Activated CD4-positive, alpha-beta memory T cell treated with anti-CD3 and anti-CD28 coated beads for 36 hours (primary cell): ENCODE measurements at regions not wholly inside any gene's neighbourhood (a gene's known extent, or its start where the extent isn't known, plus 50 kb on each side); places are given as distances from the start of the nearest gene placed in this dataset.

Experiments used
- CTCF ChIA-PET: fragments of 350-600 bp; sonication (Branson Sonifier 250); formaldehyde crosslinking; loops from one replicate; lab custom pipeline; 2021; ENCODE audit warnings: antibody characterized with exemption, inconsistent platforms; lab: Charles Lee
- POLR2A ChIA-PET: fragments of 350-600 bp; sonication (Branson Sonifier 250); formaldehyde crosslinking; loops from one replicate; lab custom pipeline; 2021; ENCODE audit warnings: antibody characterized with exemption; lab: Charles Lee
- DNase-seq: peaks from one replicate; pipeline ENCODE4 v3.0.0-alpha.2; 2020
- H3K27ac Mint-ChIP-seq: one replicate; pipeline ENCODE4 v1.8.0; 2021; ENCODE audit warnings: mixed read lengths
- H3K27me3 Mint-ChIP-seq: one replicate; pipeline ENCODE4 v1.8.0; 2021; ENCODE audit warnings: mixed read lengths
- H3K36me3 Mint-ChIP-seq: one replicate; pipeline ENCODE4 v1.8.0; 2021; ENCODE audit warnings: mixed read lengths
- H3K4me1 Mint-ChIP-seq: one replicate; pipeline ENCODE4 v1.8.0; 2021; ENCODE audit warnings: low read depth, mixed read lengths
- H3K4me3 Mint-ChIP-seq: one replicate; pipeline ENCODE4 v1.8.0; 2021; ENCODE audit warnings: mild to moderate bottlenecking, mixed read lengths
- H3K9me3 Mint-ChIP-seq: one replicate; pipeline ENCODE4 v1.8.0; 2021; ENCODE audit warnings: mixed read lengths
- intact Hi-C: fragments of 100-400 bp; cut with micrococcal nuclease; formaldehyde crosslinking; loops from one replicate; pipeline ENCODE4 v1.15.1; 2023

DNA sequence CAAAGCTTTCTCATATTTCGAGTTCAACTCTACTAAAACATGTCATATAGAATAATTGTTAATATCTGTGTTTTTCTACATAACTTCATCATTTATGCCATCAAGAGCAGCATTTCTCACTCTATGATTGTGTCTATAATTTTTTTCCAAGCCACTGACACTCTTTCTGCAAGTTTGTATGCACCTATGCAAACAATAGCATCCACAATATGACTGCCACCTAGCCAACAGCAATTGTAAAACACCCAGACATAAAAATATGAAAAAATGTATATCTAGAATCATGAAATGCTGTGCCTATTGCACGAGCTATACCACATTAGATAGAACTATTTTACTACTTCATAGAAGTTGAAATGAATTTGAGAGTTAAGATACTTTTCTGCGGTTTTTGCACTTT is 286.5 kb upstream of the MARCKS start:
- H3K27ac Mint-ChIP-seq, result no peak overlapping the region
- ChIA-PET CTCF (interaction anchor here (0.7 kb wide), 1 partner anchor 183 kb away, joined by 3 read pairs; no protein-coding TSS in a partner anchor), POLR2A (no interaction called here)
- H3K36me3 Mint-ChIP-seq, result no peaks in the 10 kb centered on the region
- no peaks in the 10 kb centered on the region for H3K27me3 Mint-ChIP-seq
- H3K4me3 Mint-ChIP-seq, result no peak overlapping the region
- no peak for DNase-seq
- H3K4me1 Mint-ChIP-seq, result no peaks in the 10 kb centered on the region
- intact Hi-C loops, result no loop called here
- H3K9me3 Mint-ChIP-seq, result no peaks in the 10 kb centered on the region

- ChIA-PET POLR2A (no interaction called here), CTCF (interaction anchor here (1.0 kb wide), 1 partner anchor 45 kb away, joined by 3 read pairs; no protein-coding TSS in a partner anchor)
- Mint-ChIP-seq H3K4me1 (no peaks in the 10 kb centered on the region), H3K9me3 (peaks cover 2% of the 10 kb centered on the region), H3K27me3 (no peaks in the 10 kb centered on the region), H3K27ac (no peak overlapping the region), H3K36me3 (no peaks in the 10 kb centered on the region), H3K4me3 (no peak overlapping the region)
- intact Hi-C loops, result no loop called here
- no peak for DNase-seq
Measured at GRCh38 chr6:113574147-113574546, 283.0 kb upstream of the MARCKS start.

DNA sequence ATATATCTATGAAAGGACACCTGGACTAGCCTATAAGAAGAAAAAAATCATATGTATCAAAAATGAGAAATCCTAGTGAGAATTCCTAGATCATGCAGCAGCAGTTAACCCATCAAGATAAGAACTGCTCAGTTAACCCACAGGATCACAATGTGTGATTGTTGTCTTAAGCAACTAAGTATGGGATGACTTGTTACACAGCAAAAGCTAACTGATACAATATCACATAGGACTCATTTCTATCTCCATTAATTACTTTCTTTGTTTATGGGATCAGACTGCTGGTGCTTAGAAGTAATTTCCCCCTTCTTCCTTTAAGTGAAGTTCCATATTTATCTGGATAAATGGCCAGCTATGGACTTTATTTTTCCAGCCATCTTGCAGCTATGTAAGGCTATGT is 280.8 kb upstream of the MARCKS start:
- ChIA-PET POLR2A (no interaction called here), CTCF (no interaction called here)
- Mint-ChIP-seq H3K36me3 (no peaks in the 10 kb centered on the region), H3K4me3 (no peak overlapping the region), H3K27me3 (peaks cover under 1% of the 10 kb centered on the region), H3K4me1 (no peaks in the 10 kb centered on the region), H3K9me3 (peaks cover 2% of the 10 kb centered on the region), H3K27ac (no peak overlapping the region)
- intact Hi-C loops, result no loop called here
- DNase-seq, result no peak

- no peak for DNase-seq
- H3K4me3 Mint-ChIP-seq, result no peak overlapping the region
- peaks cover 2% of the 10 kb centered on the region for H3K9me3 Mint-ChIP-seq
- POLR2A ChIA-PET, result no interaction called here
- intact Hi-C loops, result no loop called here
- CTCF ChIA-PET, result no interaction called here
- no peak overlapping the region for H3K27ac Mint-ChIP-seq
- H3K36me3 Mint-ChIP-seq, result no peaks in the 10 kb centered on the region
- H3K4me1 Mint-ChIP-seq, result no peaks in the 10 kb centered on the region
- H3K27me3 Mint-ChIP-seq, result peaks cover 2% of the 10 kb centered on the region
Measured at GRCh38 chr6:113578691-113579090, 278.5 kb upstream of the MARCKS start.

GRCh38 chr6:113584767-113585166 is 272.4 kb upstream of the MARCKS start:
- Mint-ChIP-seq H3K4me1 (no peaks in the 10 kb centered on the region), H3K9me3 (no peaks in the 10 kb centered on the region), H3K27me3 (peaks cover 4% of the 10 kb centered on the region), H3K4me3 (no peak overlapping the region), H3K27ac (no peak overlapping the region), H3K36me3 (no peaks in the 10 kb centered on the region)
- ChIA-PET POLR2A (no interaction called here), CTCF (no interaction called here)
- intact Hi-C loops, result no loop called here
- DNase-seq, result no peak

DNA sequence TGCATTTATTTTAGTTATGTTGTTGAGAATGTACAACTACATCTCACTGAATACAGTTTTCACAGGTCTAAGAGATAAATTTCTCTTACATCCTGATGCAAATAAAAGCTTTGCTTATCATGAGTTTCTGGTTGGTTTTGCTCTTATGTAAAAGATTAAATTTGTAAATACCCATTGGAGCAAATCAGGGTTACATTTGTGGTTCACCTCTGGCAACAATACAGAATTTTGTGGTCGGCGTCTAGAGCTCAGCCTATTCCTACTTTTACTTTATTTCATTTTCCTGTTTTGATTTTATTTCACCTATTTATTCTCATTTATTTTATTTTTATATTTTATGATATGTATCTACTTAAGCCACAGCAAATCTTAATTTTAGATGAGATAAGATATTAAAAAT is 271.9 kb upstream of the MARCKS start:
- no peak overlapping the region for H3K27ac Mint-ChIP-seq
- CTCF ChIA-PET, result interaction anchor here (0.6 kb wide), 1 partner anchor 274 kb away, joined by 4 read pairs; no protein-coding TSS in a partner anchor
- H3K4me1 Mint-ChIP-seq, result no peaks in the 10 kb centered on the region
- H3K4me3 Mint-ChIP-seq, result no peak overlapping the region
- H3K9me3 Mint-ChIP-seq, result no peaks in the 10 kb centered on the region
- no peaks in the 10 kb centered on the region for H3K36me3 Mint-ChIP-seq
- no peak for DNase-seq
- intact Hi-C loops, result no loop called here
- POLR2A ChIA-PET, result no interaction called here
- H3K27me3 Mint-ChIP-seq, result peaks cover 4% of the 10 kb centered on the region

GRCh38 chr6:113586413-113587077 is 270.6 kb upstream of the MARCKS start:
- intact Hi-C loops, result no loop called here
- Mint-ChIP-seq H3K4me3 (no peak overlapping the region), H3K27me3 (peaks cover 2% of the 10 kb centered on the region), H3K9me3 (no peaks in the 10 kb centered on the region), H3K27ac (no peak overlapping the region), H3K36me3 (no peaks in the 10 kb centered on the region), H3K4me1 (no peaks in the 10 kb centered on the region)
- DNase-seq, result no peak
- ChIA-PET CTCF (no interaction called here), POLR2A (no interaction called here)

GRCh38 chr6:113587078-113587699 is 270.0 kb upstream of the MARCKS start:
- ChIA-PET CTCF (no interaction called here), POLR2A (no interaction called here)
- Mint-ChIP-seq H3K27me3 (peaks cover 2% of the 10 kb centered on the region), H3K4me3 (no peak overlapping the region), H3K36me3 (no peaks in the 10 kb centered on the region), H3K9me3 (no peaks in the 10 kb centered on the region), H3K27ac (no peak overlapping the region), H3K4me1 (no peaks in the 10 kb centered on the region)
- DNase-seq, result no peak
- intact Hi-C loops, result no loop called here

GRCh38 chr6:113588646-113589045 is 268.5 kb upstream of the MARCKS start:
- intact Hi-C loops, result no loop called here
- H3K9me3 Mint-ChIP-seq, result no peaks in the 10 kb centered on the region
- CTCF ChIA-PET, result no interaction called here

GRCh38 chr6:113591896-113592827 is 265.0 kb upstream of the MARCKS start:
- ChIA-PET POLR2A (no interaction called here), CTCF (interaction anchor here (0.6 kb wide), 1 partner anchor 118 kb away, joined by 3 read pairs; no protein-coding TSS in a partner anchor)
- no peak overlapping the region for H3K27ac Mint-ChIP-seq
- no peaks in the 10 kb centered on the region for H3K27me3 Mint-ChIP-seq
- no peak for DNase-seq
- H3K4me1 Mint-ChIP-seq, result no peaks in the 10 kb centered on the region
- H3K36me3 Mint-ChIP-seq, result no peaks in the 10 kb centered on the region
- intact Hi-C loops, result no loop called here
- peaks cover 2% of the 10 kb centered on the region for H3K9me3 Mint-ChIP-seq
- H3K4me3 Mint-ChIP-seq, result no peak overlapping the region

More at GRCh38 chr6:113588646-113589045, 268.5 kb upstream of the MARCKS start:
- no peak overlapping the region for H3K27ac Mint-ChIP-seq
- H3K27me3 Mint-ChIP-seq, result peaks cover 2% of the 10 kb centered on the region
- no peaks in the 10 kb centered on the region for H3K4me1 Mint-ChIP-seq
- POLR2A ChIA-PET, result no interaction called here
- no peaks in the 10 kb centered on the region for H3K36me3 Mint-ChIP-seq
- DNase-seq, result no peak
- no peak overlapping the region for H3K4me3 Mint-ChIP-seq

DNA sequence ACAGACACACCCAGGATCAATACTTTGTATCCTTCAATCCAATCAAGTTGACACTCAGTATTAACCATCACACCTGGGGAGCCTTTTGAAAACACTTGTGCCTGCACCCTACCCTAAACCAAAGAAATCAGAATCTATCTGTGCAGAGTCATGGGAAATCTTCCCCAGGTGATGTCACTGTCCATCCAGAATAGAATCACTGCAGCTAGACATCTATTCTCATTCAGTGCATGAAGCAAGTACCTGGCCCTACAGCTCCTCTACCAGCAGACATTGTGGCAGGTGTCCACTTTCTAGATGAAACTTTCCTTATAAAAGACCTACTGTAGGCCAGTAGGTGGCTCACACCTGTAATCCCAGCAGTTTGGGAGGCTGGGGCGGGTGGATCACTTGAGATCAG is 262.4 kb upstream of the MARCKS start:
- Mint-ChIP-seq H3K9me3 (peaks cover 2% of the 10 kb centered on the region), H3K27me3 (no peaks in the 10 kb centered on the region), H3K4me1 (no peaks in the 10 kb centered on the region), H3K36me3 (no peaks in the 10 kb centered on the region), H3K27ac (no peak overlapping the region), H3K4me3 (no peak overlapping the region)
- POLR2A ChIA-PET, result no interaction called here
- DNase-seq, result no peak
- intact Hi-C loops, result no loop called here
- CTCF ChIA-PET, result no interaction called here

DNA sequence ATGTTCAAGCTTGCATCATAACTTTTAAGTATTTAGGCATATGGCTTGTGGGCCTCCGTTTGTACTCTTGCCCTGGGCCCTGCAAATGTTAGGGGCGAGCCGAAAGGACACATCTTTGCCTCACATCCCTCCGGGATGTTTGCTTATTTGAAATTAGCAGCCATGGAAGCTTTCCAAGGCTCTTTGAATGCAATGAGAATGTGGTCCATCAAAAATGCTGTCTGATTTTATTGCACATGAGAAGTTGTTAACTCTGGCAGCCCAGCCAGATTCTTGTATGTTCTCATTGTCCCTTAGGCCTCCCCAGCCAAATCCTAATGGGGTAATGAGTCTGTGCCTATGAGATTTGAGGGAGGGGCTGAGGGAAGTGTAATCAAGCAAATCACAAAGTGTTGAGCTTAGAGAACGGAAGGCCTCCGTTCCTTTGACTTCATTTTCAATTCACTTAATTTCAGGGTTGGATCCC is 261.2 kb upstream of the MARCKS start:
- no peak for DNase-seq
- Mint-ChIP-seq H3K27ac (no peak overlapping the region), H3K4me1 (no peaks in the 10 kb centered on the region), H3K27me3 (no peaks in the 10 kb centered on the region), H3K4me3 (no peak overlapping the region), H3K36me3 (no peaks in the 10 kb centered on the region), H3K9me3 (peaks cover 2% of the 10 kb centered on the region)
- ChIA-PET CTCF (no interaction called here), POLR2A (interaction anchor here (1.0 kb wide), 1 partner anchor 263 kb away, joined by 3 read pairs; no protein-coding TSS in a partner anchor)
- intact Hi-C loops, result no loop called here
